GM12865 (cell line): ENCODE measurements at regions not wholly inside any gene's neighbourhood (a gene's known extent, or its start where the extent isn't known, plus 50 kb on each side); places are given as distances from the start of the nearest gene placed in this dataset.
"Not testable (repeated sequence)": the region's sequence is repeated elsewhere in the genome, so short reads cannot be mapped to it uniquely, and the experiment has no call there.

Source experiments
- DNase-seq: peaks from one replicate; pipeline ENCODE4 v3.0.0; 2010; ENCODE audit warnings: low read depth
- H3K4me3 ChIP-seq: 2 replicates; pipeline ENCODE4 v1.5.1; 2011; ENCODE audit warnings: mild to moderate bottlenecking, low read depth, low read length, control low read depth
- TF ChIP-seq, protein P1 (sequence below): IDR thresholded peaks from 2 replicates; pipeline ENCODE4 v1.5.1; 2011; ENCODE audit warnings: low read length, control low read depth, low read depth, inconsistent platforms; ENCODE audit not compliant: insufficient read depth; ENCODE audit errors: missing control alignments

DNA sequence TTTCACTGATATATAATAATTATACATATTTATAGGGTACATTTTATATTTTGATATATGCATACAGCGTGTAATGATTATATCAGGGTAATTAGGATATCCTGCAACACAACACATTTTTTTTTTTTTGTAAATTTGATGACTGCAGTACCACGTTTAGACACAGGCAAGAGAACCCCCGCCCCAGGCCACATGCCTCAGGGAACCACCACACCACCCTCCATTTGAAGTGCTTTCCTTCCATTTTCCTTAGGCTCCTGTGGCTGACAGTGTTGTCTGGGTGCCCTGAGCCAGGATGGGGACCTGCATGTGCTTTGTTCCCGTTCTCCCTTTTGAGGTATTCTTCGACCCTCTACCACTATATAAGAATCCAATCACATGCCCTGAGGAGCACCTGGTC, 161.6 kb upstream of the CTAGE1 start:
- DNase-seq: no peak
- no peak overlapping the region for H3K4me3 ChIP-seq
- TF ChIP-seq, protein P1, sequence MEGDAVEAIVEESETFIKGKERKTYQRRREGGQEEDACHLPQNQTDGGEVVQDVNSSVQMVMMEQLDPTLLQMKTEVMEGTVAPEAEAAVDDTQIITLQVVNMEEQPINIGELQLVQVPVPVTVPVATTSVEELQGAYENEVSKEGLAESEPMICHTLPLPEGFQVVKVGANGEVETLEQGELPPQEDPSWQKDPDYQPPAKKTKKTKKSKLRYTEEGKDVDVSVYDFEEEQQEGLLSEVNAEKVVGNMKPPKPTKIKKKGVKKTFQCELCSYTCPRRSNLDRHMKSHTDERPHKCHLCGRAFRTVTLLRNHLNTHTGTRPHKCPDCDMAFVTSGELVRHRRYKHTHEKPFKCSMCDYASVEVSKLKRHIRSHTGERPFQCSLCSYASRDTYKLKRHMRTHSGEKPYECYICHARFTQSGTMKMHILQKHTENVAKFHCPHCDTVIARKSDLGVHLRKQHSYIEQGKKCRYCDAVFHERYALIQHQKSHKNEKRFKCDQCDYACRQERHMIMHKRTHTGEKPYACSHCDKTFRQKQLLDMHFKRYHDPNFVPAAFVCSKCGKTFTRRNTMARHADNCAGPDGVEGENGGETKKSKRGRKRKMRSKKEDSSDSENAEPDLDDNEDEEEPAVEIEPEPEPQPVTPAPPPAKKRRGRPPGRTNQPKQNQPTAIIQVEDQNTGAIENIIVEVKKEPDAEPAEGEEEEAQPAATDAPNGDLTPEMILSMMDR: no peak

DNA sequence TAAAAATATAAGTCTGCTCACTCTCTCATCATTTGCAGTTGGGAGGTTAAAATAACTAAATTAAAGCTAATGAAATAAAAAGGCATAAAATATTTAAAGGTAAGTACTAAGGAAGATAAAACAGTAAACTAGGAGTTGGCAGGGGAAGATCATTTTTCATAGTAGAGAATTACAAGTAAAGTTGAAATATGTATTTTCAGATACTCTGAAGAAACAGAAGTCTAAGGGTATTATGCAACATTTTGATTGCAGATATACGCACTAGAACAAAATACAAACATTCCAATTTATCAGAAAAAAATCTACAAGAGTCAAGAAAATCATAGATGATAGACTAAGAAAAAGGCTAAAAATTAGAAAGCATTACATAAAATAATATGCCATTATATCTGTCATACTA, 167.6 kb upstream of the CTAGE1 start:
- TF ChIP-seq, protein P1: no peak
- DNase-seq: no peak
- no peak overlapping the region for H3K4me3 ChIP-seq

DNA sequence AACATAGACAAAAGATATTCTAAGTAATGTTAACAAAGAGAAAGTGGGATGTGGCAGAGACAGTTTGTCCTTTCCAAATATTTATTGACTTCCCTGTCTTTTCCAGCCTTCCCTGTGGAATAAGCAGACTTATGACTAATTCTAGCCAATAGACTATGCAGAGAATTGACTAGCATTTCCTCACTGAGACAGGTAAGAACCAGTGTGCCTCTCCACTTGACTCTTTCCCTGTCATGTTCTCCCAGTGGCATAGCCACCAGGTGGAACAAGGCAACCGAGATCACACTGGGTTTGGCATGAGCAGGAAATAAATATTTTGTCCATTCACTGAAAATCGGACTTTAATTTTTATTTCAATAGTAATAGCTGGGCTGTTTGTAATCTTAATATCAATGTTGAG, 168.1 kb upstream of the CTAGE1 start:
- no peak for DNase-seq
- TF ChIP-seq, protein P1: no peak
- no peak overlapping the region for H3K4me3 ChIP-seq

DNA sequence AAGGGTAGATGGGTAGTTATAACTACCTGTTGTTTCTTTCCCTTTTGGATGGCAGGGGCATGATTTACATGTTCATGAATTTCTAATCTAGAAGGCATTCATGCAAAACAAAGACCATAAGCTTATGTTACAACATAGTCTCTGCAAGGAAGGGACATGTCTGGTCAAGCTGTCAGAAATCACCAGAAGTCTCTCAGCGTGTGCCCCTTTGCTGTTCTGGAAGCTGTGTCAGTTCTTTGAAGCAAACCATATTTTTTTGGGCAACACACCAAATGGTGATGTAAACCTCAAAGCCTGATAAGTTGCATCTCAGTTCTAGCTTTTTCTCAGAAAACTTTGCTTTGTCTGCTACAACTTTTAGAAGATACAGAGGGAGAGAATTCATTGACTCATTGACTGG, 173.5 kb upstream of the CTAGE1 start:
- TF ChIP-seq, protein P1: no peak
- no peak overlapping the region for H3K4me3 ChIP-seq

DNA sequence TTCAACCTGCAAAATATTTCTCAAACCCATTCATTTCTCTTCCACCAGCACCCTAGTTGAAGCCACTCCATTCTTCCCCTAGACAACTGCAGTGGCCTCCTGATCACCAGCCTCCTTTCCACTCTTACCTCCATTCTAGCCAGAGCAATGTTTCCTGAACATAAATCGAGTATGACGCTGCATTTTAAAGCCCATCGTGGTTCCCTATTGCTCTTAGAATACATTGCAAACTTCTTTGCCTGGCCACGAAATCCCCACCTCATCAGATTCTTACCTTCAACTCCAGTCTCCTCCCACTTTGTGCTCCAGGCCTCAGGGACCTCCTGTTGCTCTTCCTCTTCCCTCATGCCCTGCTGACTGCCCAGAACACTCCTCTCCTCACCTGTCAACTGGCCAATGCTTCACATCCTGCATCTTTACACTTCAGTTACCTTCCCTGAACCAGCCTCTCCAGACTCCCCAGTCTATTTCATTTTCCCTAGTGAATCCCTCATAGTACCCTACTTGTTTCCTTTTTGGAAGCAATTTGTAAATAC, 176.5 kb upstream of the CTAGE1 start:
- no peak for DNase-seq
- no peak overlapping the region for H3K4me3 ChIP-seq
- TF ChIP-seq, protein P1: no peak

More for the DNA sequence above, 173.5 kb upstream of the CTAGE1 start:
- no peak for DNase-seq

DNA sequence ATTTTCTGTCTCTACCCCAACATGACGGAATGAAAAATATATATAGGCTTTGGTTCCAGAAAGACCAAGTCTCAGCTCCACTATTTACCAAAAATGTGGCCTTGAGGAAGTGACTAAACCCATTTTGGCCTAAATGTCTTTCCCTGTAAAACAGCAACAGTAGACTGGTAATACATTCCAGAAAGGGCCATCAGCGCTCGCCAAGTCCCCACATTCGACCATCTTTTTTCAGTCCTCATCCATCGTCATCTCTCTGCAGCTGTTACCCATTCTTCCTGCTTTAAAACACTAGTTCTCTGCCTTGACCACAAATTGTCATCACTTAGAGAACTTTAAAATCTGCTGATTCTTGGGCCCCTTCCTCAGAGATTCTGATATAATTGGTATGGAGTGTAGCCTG, 183.8 kb upstream of the CTAGE1 start:
- TF ChIP-seq, protein P1: no peak
- no peak for DNase-seq
- no peak overlapping the region for H3K4me3 ChIP-seq

DNA sequence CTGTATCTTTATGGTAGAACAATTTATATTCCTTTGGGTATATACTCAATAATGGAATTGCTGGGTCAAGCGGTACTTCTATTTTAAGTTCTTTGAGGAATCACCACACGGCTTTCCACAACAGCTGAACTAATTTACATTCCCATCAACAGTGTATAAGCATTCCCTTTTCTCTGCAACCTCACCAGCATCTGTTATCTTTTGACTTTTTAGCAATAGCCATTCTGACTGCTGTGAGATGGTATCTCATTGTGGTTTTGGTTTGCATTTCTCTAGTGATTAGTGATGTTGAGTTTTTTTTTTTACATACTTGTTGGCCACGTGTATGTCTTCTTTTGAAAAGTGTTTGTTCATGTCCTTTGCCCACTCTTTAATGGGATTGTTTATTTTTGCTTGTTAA, 184.7 kb upstream of the CTAGE1 start:
- not testable (repeated sequence) for H3K4me3 ChIP-seq, DNase-seq
